SIG-M5 (cell line): ENCODE measurements at regions not wholly inside any gene's neighbourhood (a gene's known extent, or its start where the extent isn't known, plus 50 kb on each side); places are given as distances from the start of the nearest gene placed in this dataset.
"Not testable (repeated sequence)": the region's sequence is repeated elsewhere in the genome, so short reads cannot be mapped to it uniquely, and the experiment has no call there.

Experiments used
- DNase-seq: peaks from one replicate; lab custom pipeline; 2025; lab: John Stamatoyannopoulos, UW

- no peak for DNase-seq
These were observed 184.4 kb upstream of the HS3ST3A1 start for GRCh38 chr17:13785981-13786598.

GRCh38 chr17:13787636-13788035 lies 185.9 kb upstream of the HS3ST3A1 start:
- no peak for DNase-seq

DNA sequence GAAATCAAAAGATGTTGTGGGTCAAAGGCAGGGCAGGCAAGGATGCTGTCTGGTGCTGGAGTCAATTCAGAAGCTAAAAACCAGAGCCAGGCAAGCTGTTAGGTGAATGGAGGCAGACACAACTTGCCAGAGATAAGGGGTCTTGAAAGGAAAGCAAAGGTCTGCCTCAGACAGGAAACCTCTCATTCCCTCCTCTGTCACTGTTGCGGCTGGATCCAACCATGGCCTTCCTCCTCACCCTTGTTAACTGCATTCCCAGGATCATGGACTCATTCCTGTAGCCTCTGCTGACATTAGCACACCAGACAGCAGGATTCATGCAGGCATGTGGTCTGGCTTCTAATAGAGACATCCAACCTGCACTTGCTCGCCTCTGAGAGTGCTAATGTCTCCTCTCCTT lies 186.7 kb upstream of the HS3ST3A1 start:
- DNase-seq, result no peak

GRCh38 chr17:13792314-13792713 lies 190.6 kb upstream of the HS3ST3A1 start:
- DNase-seq, result no peak

DNA sequence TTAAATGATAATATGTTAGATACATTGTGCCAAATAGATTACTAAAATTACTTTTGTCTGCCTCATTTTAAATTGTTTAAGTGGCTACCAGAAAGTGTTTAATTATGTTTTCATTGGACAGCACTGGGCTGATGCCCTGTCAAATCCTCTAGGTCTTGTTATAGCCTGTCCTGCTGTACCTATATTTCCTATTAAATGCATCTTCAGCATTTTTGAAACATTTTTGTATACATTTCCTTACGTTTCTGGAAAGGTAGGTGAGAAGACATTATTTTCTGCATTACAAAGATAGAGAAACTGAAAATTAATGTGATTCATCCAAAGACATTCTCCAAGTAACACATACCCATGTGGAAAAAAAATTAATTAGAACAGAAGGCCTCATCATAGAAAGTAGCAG lies 192.2 kb upstream of the HS3ST3A1 start:
- no peak for DNase-seq

DNA sequence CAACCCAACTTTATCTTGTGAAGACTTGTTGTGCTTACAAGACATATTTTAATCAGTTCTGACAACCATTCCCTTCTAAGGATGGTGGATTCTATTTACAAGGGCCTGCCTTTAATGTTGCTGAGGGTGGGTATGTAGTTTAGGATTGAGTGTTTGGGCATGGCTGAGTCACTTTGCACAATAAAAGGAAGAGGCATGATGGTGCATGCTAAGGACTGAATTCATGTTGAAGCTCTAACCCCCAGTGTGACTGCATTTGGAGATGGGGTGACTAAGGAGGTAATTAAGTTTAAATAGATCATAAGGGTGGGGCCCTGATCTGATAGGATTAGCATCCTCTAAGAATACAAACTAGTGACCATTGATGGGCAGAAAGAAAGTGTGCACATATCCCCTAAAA lies 196.1 kb upstream of the HS3ST3A1 start:
- DNase-seq, result no peak

GRCh38 chr17:13806092-13806491 lies 204.4 kb upstream of the HS3ST3A1 start:
- no peak for DNase-seq

DNA sequence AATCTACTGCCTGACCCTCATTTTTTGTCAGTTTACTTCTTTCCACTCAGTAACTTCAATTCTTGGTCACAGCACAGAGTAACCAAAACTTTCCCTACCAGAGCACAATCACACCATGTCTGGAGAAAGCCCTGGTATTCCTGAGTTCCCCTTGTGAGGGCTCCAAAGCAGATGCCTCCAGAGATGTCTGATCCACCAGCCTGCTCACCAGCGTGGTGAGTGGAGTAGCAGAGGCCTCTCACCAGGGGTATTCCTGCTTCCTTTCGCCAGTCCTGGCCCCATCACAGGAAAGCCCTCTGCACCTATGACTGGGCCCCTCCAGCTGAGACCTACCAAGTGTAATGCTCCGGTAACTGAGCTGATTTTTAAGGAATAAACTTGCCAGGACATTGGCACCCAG lies 205.4 kb upstream of the HS3ST3A1 start:
- DNase-seq, result no peak

DNA sequence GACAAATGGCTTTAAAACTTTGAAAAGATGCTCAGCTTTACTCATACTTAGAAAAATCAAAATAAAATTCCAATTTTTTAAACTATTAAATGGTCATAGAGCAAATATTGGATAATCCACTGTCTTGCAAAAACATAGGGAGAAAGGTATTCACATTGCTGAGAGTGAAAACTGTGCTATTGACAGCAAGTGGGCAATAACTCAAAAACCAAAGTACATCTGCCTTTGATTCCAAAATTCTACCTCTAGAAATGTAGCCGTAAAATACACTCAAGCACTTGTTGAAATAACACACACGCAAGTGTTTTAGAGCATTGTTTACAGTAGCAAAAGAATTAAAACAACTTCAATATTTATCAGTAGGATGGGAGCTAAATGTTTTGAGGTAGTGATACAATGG lies 210.6 kb upstream of the HS3ST3A1 start:
- DNase-seq, result no peak

GRCh38 chr17:13813347-13814240 lies 211.9 kb upstream of the HS3ST3A1 start:
- DNase-seq, result no peak

DNA sequence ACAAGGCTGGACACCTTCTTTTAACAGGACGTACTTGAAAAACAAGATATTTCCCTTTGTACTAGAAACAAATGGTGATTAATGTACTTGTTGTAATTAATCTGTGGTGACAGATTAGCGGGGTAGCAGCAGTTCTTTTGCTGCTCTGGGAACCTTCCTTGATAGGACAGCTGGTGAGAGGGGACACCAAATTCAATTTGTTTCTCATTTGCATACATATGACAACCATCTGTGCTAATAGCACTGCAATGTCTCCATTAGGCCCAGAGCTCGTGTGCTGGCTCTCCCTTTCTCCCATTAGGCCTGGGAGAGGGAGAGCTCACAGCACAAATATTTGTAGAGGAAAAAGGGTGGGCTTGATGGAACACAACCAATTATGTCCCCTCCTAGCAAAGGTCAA lies 221.0 kb upstream of the HS3ST3A1 start:
- no peak for DNase-seq

DNA sequence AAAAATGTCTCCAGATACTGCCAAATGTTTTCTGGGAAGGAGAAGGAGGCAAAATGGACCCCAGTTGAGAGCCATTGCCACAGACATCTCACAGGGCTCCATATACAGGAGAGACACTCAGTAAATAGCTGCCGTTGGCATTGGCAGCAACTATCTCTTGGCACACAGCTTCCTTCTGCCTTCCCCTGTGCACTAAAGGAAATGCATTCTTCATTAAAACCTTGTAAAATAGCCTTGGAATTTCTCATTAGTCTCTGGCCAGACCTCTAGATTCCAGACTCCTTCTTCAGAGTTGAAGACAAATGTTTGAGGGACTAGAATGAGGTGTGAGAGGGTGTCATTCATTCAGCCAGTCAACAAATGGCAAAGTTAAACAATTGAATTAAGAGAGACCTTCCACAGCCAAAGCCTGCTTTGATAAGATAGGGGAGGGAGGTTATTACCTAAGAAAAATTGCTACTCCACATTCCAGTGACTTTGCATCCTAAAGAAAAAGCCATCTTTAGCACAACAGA lies 223.9 kb upstream of the HS3ST3A1 start:
- no peak for DNase-seq

DNA sequence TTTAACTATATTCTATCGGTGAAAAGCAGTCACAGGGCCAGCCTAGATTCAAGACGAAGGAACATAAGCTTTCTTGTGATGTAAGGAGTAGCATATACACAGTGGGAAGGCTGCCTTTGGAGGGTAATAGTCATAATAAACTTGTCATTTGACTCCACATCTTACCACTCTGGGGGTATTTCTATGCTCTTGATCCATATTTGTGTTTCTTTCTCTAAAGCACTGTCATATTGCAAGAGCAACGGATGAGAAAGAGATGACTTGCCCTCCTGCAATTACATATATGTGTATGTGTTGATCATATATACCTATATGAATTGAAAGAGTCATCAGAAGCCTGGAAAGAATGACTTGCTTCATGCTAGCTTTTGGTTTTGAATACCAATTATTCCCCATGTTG lies 225.4 kb upstream of the HS3ST3A1 start:
- DNase-seq, result no peak

DNA sequence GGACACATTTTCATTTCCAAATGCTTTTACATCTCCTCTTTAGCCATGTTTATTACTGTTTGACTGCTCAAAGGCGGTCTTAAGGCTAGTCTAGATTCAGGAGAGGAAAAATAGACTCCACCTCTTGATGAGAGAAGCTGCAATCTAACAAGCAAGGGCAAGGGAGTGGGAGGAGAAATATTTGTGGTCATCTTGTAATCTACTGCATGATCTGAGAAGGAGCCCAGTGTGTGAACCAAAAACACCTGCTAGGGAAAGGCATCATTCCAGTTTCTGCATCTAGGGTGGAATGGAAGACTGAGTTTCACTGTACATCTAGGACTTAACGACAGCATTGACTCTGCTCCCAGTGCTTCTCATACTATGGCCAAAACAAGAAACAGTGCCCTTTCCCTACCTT lies 232.2 kb upstream of the HS3ST3A1 start:
- no peak for DNase-seq

DNA sequence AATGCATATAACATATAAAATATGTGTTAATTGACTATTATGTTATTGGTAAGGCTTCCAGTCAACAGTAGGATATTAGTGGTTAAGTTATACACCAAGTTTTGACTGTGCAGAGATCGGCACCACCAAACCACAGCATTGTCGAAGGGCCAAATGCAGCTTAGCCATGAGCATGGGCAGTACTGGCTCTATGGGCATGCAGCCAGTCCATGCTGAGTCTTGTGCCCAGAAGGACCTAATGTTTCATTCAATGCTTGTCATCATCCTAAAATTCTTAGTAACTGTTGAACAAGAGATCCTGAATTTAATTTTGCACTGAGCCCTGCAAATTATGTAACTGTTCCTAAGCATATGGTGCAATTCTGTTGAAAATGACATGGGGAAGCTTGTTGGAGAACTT lies 233.4 kb upstream of the HS3ST3A1 start:
- DNase-seq, result no peak

DNA sequence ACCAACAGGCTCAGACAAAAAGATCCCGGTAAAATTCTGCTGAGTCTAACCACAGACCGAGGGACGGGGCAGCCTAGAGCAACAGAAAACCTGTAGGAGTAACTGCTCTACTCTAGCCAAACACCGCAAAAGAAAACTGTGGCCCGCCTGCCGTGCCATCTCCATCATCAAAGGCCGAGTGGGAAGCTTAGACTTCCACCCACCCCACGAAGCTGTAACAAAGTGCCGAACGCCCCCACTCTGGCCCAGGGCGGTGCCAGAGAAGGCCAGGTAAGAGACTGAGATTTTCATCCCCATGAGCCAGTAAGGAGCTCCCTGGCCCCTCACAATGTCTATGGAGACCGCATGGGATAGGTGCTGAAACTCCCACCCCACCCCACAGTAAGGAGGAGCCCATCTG lies 231.9 kb upstream of the COX10 start:
- no peak for DNase-seq

DNA sequence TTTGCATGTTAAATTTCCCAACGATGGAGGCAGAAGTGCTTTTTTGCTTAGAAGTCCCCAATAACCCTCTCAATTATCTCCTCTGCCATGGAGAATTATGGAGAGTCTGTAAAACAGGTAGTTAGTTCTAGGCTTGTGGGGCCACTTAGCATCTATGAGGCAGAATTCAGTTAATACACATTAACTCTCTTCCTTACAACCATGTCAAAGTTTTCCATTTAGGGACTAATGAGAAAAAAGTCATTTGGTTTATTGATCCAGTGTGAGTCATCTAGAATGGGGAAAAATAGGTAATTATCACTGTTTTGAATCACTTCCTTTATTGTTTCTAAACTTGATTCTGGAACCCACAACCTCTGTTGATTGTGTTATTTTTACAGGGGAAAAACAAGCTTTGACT lies 229.1 kb upstream of the COX10 start:
- DNase-seq, result no peak

GRCh38 chr17:13843862-13844635 lies 225.3 kb upstream of the COX10 start:
- DNase-seq, result no peak

DNA sequence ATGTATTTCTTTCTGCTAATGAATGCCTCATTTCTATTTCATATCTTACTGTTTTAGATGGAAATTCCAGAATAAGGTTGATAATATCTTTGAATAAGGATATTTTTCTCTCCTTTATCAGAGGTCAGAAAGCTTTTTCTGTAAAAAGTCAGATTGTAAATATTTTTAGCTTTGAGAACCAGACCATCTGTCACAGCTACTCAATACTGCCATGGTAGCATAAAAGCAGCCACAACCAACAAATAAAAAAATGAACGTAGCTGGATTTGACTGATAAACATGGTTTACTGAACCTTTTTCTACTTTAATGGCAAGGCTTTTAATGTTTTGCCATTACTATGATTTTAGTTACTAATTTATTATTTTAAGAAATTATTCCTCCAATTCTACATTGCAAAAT lies 217.4 kb upstream of the COX10 start:
- no peak for DNase-seq

- not testable (repeated sequence) for DNase-seq
These were observed 213.6 kb upstream of the COX10 start for GRCh38 chr17:13855730-13856129.

DNA sequence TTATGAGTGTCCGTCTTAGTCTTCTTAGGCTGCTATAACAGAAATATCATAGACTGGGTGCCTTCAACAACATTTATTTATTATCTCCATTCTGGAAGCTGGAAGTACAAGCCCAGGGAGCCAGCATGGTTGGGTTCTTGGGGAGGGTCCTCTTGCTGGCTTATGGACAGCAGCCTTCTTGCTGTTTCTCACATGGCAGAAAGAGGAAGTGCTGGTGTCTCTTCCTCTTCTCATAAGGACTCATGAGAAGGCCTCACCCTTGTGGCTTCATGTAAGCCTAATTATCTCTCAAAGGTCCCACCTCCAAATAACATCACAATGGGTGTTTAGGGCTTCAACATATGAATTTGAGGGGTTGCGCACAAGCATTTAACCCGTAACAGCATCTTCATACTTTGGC lies 207.0 kb upstream of the COX10 start:
- DNase-seq, result no peak

DNA sequence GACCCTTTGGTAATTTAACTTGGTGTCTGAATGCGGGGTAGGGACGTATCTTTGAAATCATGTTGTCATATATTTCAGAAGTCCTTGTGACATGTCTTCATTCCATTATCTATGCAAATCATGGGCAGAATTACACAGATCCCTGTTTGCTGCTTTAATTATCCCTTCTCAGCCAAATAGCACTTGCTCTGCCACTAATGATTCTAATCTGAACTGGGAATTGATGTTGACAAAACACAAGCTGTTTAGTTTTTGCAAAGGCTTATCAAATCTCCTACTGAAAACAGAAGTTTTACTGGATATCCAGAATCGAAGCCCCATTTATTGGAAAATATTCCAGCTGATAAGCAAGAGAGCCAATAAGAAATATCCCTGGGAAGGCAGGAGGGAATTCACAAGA lies 205.9 kb upstream of the COX10 start:
- DNase-seq, result no peak

- DNase-seq, result no peak
These were observed 204.8 kb upstream of the COX10 start for GRCh38 chr17:13864521-13864920.
